Activated T-cell treated with anti-CD3 and anti-CD28 coated beads for 48 hours (primary cell): ENCODE measurements at regions not wholly inside any gene's neighbourhood (a gene's known extent, or its start where the extent isn't known, plus 50 kb on each side); places are given as distances from the start of the nearest gene placed in this dataset.
"Not testable (repeated sequence)": the region's sequence is repeated elsewhere in the genome, so short reads cannot be mapped to it uniquely, and the experiment has no call there.

Experiments used
- DNase-seq: peaks from one replicate; pipeline ENCODE4 v3.0.0-alpha.2; 2020; ENCODE audit warnings: low read depth

DNA sequence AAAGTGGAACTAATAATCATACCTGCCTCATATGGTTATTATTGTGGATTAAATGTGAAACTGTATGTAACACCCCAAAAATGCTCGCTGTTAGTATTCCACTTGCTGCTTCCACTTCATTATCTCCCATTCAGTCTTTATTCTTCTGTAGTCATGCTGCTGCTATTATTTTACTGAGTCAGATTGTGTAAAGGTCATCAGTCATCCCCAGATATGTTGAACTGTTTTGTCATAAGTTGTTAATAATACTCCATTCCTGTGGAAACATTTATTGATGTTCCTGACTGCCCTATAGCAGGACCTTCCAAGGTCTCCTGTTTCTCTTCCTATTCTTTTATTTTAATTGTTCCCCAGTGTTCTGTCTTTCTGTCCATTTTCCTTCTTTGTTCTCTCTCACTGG is 1148.3 kb downstream of the EPHA7 start:
- DNase-seq, result no peak

DNA sequence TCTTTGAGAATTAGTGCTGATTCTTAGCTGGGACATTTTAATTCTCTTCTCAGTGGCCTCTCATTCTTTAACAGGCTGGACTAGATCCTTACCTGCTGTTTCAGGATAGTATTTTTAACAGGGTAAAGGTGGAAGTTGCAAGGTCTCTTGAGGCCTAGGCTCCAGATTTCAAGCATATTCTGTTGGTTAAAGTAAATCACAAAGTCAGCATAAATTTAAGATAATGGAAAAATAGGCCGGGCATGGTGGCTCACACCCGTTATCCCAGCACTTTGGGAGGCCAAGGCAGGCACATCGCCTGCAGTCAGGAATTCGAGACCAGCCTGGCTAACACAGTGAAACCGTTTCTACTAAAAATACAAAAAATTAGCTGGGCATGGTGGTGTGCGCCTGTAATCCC is 1149.0 kb downstream of the EPHA7 start:
- no peak for DNase-seq

DNA sequence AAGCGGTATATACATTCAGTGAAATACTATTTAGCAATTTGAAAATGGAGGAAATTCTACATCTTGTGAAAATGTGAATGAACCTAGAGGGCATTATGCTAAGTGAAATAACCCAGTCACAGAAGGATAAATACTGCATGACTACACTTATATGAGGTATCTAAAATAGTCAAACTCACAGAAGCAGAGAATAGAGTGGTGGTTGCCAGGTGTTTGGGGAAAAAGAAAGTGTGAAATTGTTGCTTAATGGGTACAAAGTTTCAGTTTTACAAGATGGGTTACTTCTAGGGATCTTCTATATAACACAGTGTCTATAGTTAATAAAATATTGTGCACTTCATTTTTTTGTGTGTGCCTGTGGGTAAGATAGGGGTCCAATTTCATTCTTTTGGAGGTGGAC is 1152.0 kb downstream of the EPHA7 start:
- no peak for DNase-seq

DNA sequence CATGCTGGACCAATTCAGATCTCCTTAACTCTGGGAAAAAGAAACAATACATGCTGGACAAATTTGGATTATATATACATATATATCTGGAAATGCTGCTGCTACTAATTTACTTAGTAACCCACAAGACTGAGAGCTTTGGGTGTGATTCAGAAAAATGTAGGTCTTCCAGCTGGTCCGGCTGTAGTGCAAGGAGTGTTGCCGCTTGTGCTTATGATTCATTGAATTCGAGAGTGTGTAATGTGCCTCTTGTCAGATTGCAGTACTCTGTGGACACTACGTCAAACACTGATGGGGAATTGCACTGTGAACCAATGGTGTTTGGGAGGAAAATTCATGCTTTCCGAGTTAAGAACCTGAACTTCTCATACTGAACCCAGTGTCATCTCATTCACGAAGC is 1155.5 kb downstream of the EPHA7 start:
- DNase-seq, result no peak

- no peak for DNase-seq
Measured at GRCh38 chr6:92259171-92259570, 1160.2 kb downstream of the EPHA7 start.

DNA sequence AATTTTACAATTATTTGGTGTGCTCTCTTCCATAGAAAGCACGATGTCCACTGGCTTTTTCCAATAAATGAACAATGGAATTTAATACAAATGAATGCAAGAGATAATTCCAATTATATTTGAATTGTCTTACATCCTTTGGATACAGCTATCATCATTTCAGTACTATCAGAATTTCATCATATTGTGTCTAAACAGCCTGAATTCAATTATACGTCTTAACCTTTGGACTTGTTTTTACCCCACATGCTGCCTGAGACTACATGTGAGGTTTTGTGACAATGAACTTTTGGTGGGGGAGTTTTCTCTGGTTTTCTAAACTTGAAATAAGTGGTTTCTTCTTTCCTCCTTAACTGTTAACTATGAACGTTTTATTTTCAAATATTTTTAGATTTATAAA is 1176.0 kb downstream of the EPHA7 start:
- no peak for DNase-seq

GRCh38 chr6:92231171-92231701 is 1188.1 kb downstream of the EPHA7 start:
- DNase-seq, result no peak

DNA sequence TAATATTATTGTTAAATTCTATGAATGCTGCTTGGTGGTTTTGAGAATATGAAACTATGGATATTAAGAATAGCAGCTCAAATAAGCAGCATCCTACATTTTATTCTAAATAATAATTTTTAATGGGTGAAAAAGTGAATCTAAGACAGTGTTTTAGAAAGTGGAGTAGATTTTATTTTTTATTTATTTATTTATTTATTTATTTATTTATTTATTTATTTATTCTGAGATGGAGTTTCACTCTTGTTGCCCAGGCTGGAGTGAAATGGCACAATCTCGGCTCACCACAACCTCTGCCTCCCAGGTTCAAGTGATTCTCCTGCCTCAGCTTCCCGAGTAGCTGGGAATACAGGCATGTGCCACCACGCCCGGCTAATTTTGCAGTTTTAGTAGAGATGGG is 1199.4 kb downstream of the EPHA7 start:
- not testable (repeated sequence) for DNase-seq

DNA sequence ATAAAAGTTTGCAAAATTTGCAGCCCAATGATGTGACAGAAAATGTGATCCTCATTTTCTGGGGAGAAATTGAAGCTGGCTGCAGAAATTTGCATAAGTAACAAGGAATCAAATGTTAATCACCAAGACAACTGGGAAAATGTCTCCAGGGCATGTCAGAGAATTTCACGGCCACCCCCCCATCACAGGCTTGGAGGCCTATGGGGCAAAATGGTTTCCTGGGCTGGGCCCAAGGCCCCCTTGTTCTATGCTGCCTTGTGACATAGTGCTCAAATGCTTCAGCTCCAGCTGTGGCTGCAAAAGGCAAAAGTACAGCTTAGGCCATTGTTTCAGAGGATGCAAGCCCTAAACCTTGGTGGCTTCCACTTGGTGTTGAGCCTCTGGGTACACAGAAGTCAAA is 1202.6 kb downstream of the EPHA7 start:
- no peak for DNase-seq

GRCh38 chr6:92201618-92202017 is 1217.7 kb downstream of the EPHA7 start:
- DNase-seq, result no peak

DNA sequence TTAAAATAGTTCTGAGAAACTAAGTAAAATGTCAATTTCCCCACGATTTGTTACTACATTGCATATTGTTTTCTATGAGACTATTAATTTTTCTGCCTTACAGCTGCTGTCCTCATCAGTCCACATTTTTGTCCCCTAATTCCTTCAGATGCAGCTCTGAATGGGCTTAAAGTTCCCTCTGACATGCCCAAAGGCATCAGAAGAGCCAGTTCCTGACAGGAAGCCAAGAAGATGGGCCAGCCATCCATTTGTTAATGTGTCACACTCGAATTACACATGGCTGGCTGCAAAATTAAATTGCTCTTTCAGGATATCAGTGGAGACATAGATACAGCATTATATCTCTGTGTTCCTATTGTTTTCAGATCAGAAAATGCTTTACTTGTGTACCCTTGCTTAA is 1223.0 kb downstream of the EPHA7 start:
- DNase-seq, result no peak

GRCh38 chr6:92195796-92196195 is 1223.6 kb downstream of the EPHA7 start:
- DNase-seq, result no peak

DNA sequence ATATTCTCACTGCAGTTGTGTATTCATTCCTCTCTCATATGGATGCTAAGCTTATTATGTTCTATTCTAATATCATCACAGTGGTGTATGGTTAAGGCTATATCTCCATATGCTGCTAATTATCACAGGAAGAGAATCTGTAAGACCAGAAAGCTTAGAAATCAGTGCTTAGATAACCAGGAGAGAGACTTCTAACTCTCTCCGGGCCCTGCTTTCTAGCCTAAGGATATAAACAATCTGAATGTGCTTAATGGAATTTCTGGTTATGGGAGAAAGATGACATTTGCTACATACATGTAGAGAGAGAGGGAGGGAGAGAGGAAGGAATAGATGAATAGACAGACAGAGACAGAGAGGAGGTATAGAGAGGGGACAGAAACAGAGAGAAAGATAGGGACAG is 1231.3 kb downstream of the EPHA7 start:
- no peak for DNase-seq

GRCh38 chr6:92184933-92185332 is 1234.4 kb downstream of the EPHA7 start:
- DNase-seq, result no peak

GRCh38 chr6:92181347-92181746 is 1238.0 kb downstream of the EPHA7 start:
- DNase-seq, result no peak

GRCh38 chr6:92180090-92180489 is 1239.3 kb downstream of the EPHA7 start:
- DNase-seq, result no peak

GRCh38 chr6:92176666-92177065 is 1242.7 kb downstream of the EPHA7 start:
- no peak for DNase-seq

DNA sequence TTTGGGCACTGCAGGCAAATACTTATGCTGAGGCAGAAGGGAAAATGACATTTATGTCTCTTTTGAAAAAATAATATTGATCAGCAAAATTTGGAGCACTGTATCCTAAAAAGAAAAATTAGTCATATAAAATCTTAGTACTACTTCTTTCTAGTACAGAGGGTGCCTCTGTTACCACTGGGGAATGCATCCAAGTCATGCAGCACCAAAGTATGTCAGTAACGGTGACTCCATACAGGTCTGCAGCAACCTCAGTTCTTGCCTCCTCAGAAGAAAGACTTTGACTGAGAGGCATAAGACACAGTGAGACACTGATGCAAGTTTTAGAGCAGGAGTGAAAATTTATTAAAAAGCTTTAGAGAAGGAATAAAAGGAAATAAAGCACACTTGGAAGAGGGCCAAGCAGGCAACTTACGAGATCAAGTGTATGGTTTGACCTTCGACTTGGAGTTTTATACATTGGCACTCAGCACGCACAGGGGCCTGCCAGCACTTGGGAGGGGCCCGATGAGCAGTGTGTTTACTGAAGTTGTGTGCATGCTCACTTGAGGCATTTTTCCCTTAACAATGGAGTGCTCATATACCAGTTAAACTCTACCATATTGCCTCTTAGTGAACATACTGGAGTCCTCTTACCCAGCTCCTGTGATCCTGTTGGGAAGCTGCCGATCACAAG is 1244.8 kb downstream of the EPHA7 start:
- DNase-seq, result no peak

DNA sequence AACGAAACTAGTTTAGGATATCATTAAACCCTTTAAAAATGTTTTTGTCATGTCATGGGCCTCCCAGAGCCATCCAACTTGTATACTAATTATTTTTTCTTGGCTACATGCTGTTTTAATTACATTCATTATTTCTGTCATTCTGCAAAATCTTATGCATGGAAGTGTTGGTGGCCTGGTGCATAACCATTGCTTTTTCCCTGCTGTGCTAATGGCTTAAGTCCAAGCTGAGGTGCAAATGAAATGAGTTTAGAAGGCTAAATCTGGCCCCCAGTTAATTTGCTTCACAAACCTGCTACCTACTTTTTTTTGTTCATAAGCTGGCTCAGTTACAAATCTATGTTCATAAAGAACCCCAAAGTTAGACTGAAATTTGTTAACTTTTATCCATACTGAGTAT is 1249.9 kb downstream of the EPHA7 start:
- DNase-seq, result no peak

DNA sequence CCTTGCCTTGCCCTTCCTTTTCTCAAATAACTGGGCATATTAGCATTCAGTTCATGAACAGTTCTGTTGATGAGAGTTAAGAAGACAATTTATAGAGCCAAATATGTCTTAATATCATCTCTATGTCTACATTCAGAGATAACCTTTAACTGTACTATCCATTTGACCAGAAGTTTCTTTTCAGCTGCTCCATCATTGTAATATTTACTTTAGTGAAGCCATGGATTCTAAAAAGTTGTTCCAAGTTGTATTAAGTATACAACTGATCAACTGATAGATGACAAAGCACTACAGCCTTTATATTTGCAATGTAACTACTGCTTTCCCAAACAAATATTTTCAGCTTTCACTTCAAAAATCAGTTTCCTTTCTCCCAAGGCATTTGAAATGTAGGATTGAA is 1252.7 kb downstream of the EPHA7 start:
- no peak for DNase-seq

DNA sequence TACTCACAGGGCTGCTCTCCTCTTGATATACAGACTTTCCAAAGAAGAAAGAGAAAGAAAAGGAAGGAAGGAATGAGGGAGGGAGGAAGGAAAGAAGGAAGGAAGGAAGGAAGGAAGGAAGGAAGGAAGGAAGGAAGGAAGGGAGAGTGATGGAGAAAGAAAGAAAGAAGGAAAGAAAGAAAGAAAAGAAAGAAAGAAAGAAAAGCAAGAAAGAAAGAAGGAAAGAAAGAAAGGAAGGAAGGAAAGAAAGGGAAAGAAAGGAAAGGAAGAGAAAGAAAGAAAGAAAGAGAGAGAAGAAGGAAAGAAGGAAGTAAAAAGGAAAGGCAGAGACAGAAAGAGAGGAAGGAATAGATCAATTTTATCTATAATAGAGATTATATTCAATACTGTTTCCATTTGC is 1257.4 kb downstream of the EPHA7 start:
- no peak for DNase-seq

DNA sequence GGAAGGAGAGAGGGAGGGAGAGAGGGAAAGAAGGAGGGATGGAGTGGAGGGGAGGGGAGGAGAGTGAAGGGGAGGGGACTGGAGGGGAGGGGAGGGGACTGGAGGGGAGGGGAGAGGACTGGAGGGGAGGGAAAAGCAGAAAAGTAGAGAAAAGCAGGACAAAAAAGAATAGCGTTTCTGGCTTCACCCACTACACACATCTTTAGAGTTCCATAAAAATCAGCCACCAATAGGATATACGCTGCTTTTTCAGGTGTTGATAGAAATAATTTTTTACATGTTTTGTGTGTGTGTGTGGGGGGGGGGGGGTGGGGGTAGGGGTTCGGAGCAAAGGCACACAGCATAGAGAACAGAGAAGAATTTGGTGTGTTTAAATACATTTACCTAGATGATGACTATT is 1259.1 kb downstream of the EPHA7 start:
- no peak for DNase-seq

- DNase-seq, result no peak
Measured at GRCh38 chr6:92159046-92159445, 1260.3 kb downstream of the EPHA7 start.

- DNase-seq, result no peak
Measured at GRCh38 chr6:92150553-92150952, 1268.8 kb downstream of the EPHA7 start.
